Progenitor cell of endocrine pancreas (in vitro differentiated cells): ENCODE measurements at regions not wholly inside any gene's neighbourhood (a gene's known extent, or its start where the extent isn't known, plus 50 kb on each side); places are given as distances from the start of the nearest gene placed in this dataset.

Source experiments
- DNase-seq: peaks from one replicate; pipeline ENCODE4 v3.0.0; 2021; ENCODE audit warnings: low spot score; ENCODE audit not compliant: unreplicated experiment
- H3K27ac Mint-ChIP-seq: 2 replicates; pipeline ENCODE4 v1.8.0; 2021; ENCODE audit warnings: mild to moderate bottlenecking, moderate library complexity, mixed read lengths
- H3K27me3 Mint-ChIP-seq: 2 replicates; pipeline ENCODE4 v1.8.0; 2021; ENCODE audit warnings: mixed read lengths
- H3K36me3 Mint-ChIP-seq: 2 replicates; pipeline ENCODE4 v1.8.0; 2022; ENCODE audit warnings: mixed read lengths; ENCODE audit not compliant: insufficient read depth
- H3K4me1 Mint-ChIP-seq: 2 replicates; pipeline ENCODE4 v1.8.0; 2021; ENCODE audit warnings: low read depth, mixed read lengths
- H3K4me3 Mint-ChIP-seq: 2 replicates; pipeline ENCODE4 v1.8.0; 2021; ENCODE audit warnings: low read depth, mild to moderate bottlenecking, moderate library complexity, mixed read lengths
- H3K9me3 Mint-ChIP-seq: 2 replicates; pipeline ENCODE4 v1.8.0; 2021; ENCODE audit warnings: low read depth, mixed read lengths
- TF ChIP-seq, protein P1 (sequence below): fragments of 200-600 bp; sonication (generic); IDR thresholded peaks from one replicate; pipeline ENCODE4 v1.5.0; 2021; ENCODE audit warnings: antibody characterized with exemption, mild to moderate bottlenecking; ENCODE audit not compliant: unreplicated experiment

- Mint-ChIP-seq H3K36me3 (peaks cover 3% of the 10 kb centered on the region), H3K4me3 (no peak overlapping the region), H3K4me1 (peaks cover 12% of the 10 kb centered on the region), H3K27me3 (no peaks in the 10 kb centered on the region), H3K9me3 (peaks cover 3% of the 10 kb centered on the region), H3K27ac (no peak overlapping the region)
- DNase-seq: no peak
- TF ChIP-seq, protein P1, sequence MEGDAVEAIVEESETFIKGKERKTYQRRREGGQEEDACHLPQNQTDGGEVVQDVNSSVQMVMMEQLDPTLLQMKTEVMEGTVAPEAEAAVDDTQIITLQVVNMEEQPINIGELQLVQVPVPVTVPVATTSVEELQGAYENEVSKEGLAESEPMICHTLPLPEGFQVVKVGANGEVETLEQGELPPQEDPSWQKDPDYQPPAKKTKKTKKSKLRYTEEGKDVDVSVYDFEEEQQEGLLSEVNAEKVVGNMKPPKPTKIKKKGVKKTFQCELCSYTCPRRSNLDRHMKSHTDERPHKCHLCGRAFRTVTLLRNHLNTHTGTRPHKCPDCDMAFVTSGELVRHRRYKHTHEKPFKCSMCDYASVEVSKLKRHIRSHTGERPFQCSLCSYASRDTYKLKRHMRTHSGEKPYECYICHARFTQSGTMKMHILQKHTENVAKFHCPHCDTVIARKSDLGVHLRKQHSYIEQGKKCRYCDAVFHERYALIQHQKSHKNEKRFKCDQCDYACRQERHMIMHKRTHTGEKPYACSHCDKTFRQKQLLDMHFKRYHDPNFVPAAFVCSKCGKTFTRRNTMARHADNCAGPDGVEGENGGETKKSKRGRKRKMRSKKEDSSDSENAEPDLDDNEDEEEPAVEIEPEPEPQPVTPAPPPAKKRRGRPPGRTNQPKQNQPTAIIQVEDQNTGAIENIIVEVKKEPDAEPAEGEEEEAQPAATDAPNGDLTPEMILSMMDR: no peak
Measured at GRCh38 chr18:39622431-39622830, 2056.8 kb upstream of the CELF4 start.

DNA sequence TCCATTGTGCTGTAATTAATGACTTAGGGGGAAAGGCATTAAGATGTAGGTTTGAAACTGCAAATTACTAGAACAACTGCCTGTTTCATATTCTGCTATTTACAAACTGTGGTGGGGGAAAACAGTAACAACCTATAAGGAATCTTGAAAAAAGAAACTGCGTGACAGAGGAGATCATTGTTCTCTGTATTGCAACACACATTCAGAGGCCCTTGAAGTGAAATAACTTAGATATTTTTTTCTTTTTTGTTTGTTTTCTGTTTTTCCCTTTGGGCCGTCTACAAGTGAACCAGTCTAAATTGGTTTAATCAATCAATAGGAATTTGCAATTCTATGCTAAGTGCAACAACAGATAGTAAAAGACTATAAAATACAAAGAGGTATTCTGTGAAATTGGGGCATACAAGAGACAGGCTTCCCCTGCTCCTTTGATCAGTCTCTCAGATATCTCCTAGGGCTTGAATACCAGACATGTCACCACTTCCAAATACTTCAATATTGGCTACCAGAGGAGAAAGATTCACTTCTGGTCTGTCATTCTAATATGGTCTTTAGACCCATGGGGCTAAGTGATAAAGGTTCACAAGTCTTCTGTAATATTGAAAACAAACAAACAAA lies 2055.1 kb upstream of the CELF4 start:
- Mint-ChIP-seq H3K27ac (no peak overlapping the region), H3K36me3 (peaks cover 3% of the 10 kb centered on the region), H3K9me3 (peaks cover 3% of the 10 kb centered on the region), H3K4me1 (peaks cover 12% of the 10 kb centered on the region), H3K4me3 (no peak overlapping the region), H3K27me3 (no peaks in the 10 kb centered on the region)
- TF ChIP-seq, protein P1: no peak
- no peak for DNase-seq

DNA sequence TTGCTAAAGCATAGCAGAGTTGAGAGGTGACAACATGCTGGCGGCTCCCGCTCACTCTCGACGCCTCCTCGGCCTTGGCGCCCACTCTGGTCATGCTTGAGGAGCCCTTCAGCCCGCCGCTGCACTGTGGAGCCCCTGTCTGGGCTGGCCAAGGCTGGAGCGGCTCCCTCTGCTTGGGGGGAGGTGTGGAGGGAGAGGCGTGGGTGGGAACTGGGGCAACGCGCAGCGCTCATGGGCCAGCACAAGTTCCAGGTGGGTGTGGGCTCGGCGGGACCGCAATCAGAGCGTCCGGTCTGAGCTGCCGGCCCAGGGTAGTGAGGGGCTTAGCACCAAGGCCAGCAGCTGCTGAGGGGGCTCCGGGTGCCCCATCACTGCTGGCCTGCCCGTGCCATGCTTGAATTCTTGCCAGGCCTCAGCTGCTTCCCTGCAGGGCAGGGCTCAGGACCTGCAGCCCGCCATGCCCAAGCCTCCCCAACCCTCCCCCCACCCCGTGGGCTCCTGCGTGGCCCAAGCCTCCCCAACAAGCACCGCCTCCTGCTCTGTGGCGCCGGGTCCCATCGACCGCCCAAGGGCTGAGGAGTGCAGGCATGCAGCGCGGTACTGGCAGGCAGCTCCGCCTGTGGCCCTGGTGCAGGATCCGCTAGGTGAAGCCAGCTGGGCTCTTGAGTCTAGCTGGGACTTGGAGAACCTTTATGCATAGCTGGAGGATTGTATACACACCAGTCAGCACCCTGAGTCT lies 2052.8 kb upstream of the CELF4 start:
- Mint-ChIP-seq H3K4me1 (peaks cover 13% of the 10 kb centered on the region), H3K9me3 (peaks cover 3% of the 10 kb centered on the region), H3K27ac (no peak overlapping the region), H3K4me3 (no peak overlapping the region), H3K27me3 (no peaks in the 10 kb centered on the region), H3K36me3 (peaks cover 3% of the 10 kb centered on the region)
- TF ChIP-seq, protein P1: no peak
- DNase-seq: no peak

DNA sequence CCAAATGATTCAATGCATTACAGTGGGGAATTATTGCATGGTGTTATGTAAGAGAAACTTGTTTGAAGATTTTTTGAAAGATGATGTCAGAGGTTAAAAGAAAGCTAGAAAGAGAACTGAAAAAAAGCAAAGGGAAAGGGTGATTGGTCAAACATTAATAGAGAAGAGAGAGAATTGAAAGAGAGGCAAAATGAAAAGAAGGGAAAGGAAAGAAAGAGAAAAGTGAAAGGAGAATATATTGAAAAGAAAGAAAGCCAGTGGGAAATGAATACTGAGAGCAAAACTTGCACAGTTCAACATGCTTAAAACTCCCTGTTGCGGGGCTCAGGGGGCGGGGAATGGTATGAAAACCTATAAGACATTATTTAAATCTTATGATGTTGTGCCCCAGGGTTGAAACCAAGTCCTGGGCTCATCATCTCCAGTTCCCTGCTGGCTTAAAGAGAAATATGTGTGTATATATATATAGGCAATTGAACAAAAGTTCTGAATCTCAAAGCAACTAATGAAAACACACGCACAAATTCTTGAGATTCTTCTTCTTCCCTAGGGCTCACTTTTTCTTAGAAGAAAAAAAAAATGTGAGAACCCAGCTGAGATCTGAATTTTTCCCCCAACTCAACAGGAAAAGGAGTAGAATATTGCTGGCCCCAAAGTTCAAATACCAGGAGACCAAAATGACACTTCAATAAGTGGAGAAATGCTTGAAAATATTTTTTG lies 2045.9 kb upstream of the CELF4 start:
- TF ChIP-seq, protein P1: no peak
- Mint-ChIP-seq H3K4me3 (no peak overlapping the region), H3K4me1 (peaks cover 40% of the 10 kb centered on the region), H3K27me3 (no peaks in the 10 kb centered on the region), H3K9me3 (no peaks in the 10 kb centered on the region), H3K36me3 (no peaks in the 10 kb centered on the region), H3K27ac (no peak overlapping the region)
- DNase-seq: no peak

DNA sequence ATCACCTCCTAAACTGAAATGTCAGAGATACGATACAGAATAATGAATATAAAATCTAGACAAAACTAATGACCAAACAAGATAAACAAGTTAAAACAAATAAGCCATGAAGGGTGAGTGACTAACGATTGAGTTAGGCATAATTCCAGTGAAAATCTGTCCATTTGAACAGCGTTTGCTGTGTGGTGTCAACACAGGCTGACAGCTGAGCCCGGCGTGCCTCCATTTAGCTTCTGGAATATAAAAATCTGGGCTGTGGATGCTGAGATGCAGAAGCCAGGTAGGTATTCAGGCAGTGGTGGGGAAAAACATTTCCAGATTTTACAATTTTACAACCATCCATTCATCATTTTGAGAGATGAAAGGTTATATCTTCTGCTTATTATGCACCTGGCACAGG lies 2041.4 kb upstream of the CELF4 start:
- Mint-ChIP-seq H3K36me3 (no peaks in the 10 kb centered on the region), H3K9me3 (peaks cover 2% of the 10 kb centered on the region), H3K4me1 (peaks cover 45% of the 10 kb centered on the region), H3K27ac (peak overlapping the region; percentile 26), H3K4me3 (no peak overlapping the region), H3K27me3 (no peaks in the 10 kb centered on the region)
- TF ChIP-seq, protein P1: no peak
- DNase-seq: no peak
